Ovary (tissue), 3 donors: ENCODE measurements at regions not wholly inside any gene's neighbourhood (a gene's known extent, or its start where the extent isn't known, plus 50 kb on each side); places are given as distances from the start of the nearest gene placed in this dataset.

Experiments used
- CTCF ChIP-seq, 3 donors: fragments of 450-650 bp in 2 of 3; fragments of 200-600 bp in 1 of 3; IDR thresholded peaks; one replicate each; pipeline versions ENCODE4 v1.5.1 to v1.8.0; 2016 to 2022; ENCODE audit warnings: antibody characterized with exemption in 3 of 3, mild to moderate bottlenecking in 1 of 3
- EP300 ChIP-seq: sonication (generic); formaldehyde crosslinking; IDR thresholded peaks from one replicate; pipeline ENCODE4 v1.6.1; 2017; ENCODE audit warnings: antibody characterized with exemption
- donor health status: DM: no; HTN: no; CAD: no.

- no peak for TF ChIP-seq CTCF (IDR thresholded peaks at IDR 0.05)
- TF ChIP-seq EP300 = no peak
Observed at GRCh38 chr15:62985768-62986167, 56.8 kb upstream of the TPM1 start.
